GM12891 (cell line): ENCODE measurements at regions not wholly inside any gene's neighbourhood (a gene's known extent, or its start where the extent isn't known, plus 50 kb on each side); places are given as distances from the start of the nearest gene placed in this dataset.

Experiments used
- PAX5 ChIP-seq: IDR thresholded peaks from 2 replicates; pipeline ENCODE4 v1.6.1; 2011; ENCODE audit warnings: low read length, moderate library complexity, mild to moderate bottlenecking; ENCODE audit not compliant: insufficient read depth, severe bottlenecking
- POLR2A ChIP-seq: IDR thresholded peaks from 2 replicates; pipeline ENCODE4 v1.6.1; 2011; ENCODE audit warnings: low read depth, low read length, control low read depth
- POLR2AphosphoS5 ChIP-seq: IDR thresholded peaks from 2 replicates; pipeline ENCODE4 v1.6.1; 2011; ENCODE audit warnings: low read depth, low read length, control low read depth
- POU2F2 ChIP-seq: IDR thresholded peaks from 2 replicates; pipeline ENCODE4 v1.6.1; 2011; ENCODE audit warnings: low read depth, mild to moderate bottlenecking, control low read depth, low read length, moderate library complexity
- SPI1 ChIP-seq: IDR thresholded peaks from 2 replicates; pipeline ENCODE4 v1.6.1; 2011; ENCODE audit warnings: low read depth, low read length, control low read depth
- TAF1 ChIP-seq: IDR thresholded peaks from 2 replicates; pipeline ENCODE4 v1.6.1; 2011; ENCODE audit warnings: low read depth, low read length, control low read depth

GRCh38 chr12:34605955-34606748, 583.9 kb downstream of the ALG10 start:
- no peak for TF ChIP-seq SPI1
- TF ChIP-seq POLR2AphosphoS5: no peak
- TF ChIP-seq POLR2A: no peak
- no peak for TF ChIP-seq TAF1
- no peak for TF ChIP-seq POU2F2
- TF ChIP-seq PAX5: no peak
